Bronchial epithelial cell (primary cell): ENCODE measurements at regions not wholly inside any gene's neighbourhood (a gene's known extent, or its start where the extent isn't known, plus 50 kb on each side); places are given as distances from the start of the nearest gene placed in this dataset.

Experiments used
- DNase-seq: peaks from one replicate; pipeline ENCODE4 v3.0.0-alpha.2; 2010; ENCODE audit warnings: low read depth
- FAIRE-seq: peaks from 2 replicates; lab custom pipeline; 2011; peaks lifted over from hg19 to GRCh38; lab: Jason Lieb, UNC
- H3K27me3 ChIP-seq: 2 replicates; pipeline ENCODE4 v1.5.1; 2011; ENCODE audit warnings: low read length; ENCODE audit not compliant: control insufficient read depth, insufficient read depth
- H3K36me3 ChIP-seq: 2 replicates; pipeline ENCODE4 v1.5.1; 2011; ENCODE audit warnings: low read length; ENCODE audit not compliant: control insufficient read depth, insufficient read depth
- H3K4me3 ChIP-seq: 2 replicates; pipeline ENCODE4 v1.5.1; 2011; ENCODE audit warnings: mild to moderate bottlenecking, low read depth, low read length, control low read depth
- TF ChIP-seq, protein P1 (sequence below): IDR thresholded peaks from 2 replicates; pipeline ENCODE4 v1.5.1; 2011; ENCODE audit warnings: mild to moderate bottlenecking, moderate library complexity, low read length, control low read depth, inconsistent platforms; ENCODE audit not compliant: insufficient read depth, severe bottlenecking

DNA sequence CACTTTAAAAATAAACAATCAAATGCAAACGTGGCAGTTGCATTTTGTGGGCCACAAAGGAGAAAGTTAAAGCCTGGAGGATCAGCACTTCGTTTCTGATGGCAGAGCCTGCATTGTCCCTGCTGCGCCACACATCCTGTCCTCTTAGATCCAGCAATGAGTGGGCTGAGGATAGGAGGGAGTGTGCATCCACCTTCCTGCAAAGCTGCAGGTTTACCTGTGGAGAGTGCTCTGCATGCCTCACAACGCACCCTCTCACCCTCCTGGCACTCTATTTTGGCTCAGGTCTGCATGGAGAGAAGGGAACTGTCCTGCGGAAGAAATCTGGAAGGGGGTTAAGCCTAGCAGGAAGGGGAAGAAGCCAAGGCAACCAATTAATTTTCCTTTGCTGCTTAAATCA, 212.2 kb upstream of the SLC24A2 start:
- DNase-seq: no peak
- no peak for FAIRE-seq
- H3K36me3 ChIP-seq: no peaks in the 10 kb centered on the region
- TF ChIP-seq, protein P1, sequence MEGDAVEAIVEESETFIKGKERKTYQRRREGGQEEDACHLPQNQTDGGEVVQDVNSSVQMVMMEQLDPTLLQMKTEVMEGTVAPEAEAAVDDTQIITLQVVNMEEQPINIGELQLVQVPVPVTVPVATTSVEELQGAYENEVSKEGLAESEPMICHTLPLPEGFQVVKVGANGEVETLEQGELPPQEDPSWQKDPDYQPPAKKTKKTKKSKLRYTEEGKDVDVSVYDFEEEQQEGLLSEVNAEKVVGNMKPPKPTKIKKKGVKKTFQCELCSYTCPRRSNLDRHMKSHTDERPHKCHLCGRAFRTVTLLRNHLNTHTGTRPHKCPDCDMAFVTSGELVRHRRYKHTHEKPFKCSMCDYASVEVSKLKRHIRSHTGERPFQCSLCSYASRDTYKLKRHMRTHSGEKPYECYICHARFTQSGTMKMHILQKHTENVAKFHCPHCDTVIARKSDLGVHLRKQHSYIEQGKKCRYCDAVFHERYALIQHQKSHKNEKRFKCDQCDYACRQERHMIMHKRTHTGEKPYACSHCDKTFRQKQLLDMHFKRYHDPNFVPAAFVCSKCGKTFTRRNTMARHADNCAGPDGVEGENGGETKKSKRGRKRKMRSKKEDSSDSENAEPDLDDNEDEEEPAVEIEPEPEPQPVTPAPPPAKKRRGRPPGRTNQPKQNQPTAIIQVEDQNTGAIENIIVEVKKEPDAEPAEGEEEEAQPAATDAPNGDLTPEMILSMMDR: no peak
- H3K4me3 ChIP-seq: no peak overlapping the region
- H3K27me3 ChIP-seq: no peaks in the 10 kb centered on the region

DNA sequence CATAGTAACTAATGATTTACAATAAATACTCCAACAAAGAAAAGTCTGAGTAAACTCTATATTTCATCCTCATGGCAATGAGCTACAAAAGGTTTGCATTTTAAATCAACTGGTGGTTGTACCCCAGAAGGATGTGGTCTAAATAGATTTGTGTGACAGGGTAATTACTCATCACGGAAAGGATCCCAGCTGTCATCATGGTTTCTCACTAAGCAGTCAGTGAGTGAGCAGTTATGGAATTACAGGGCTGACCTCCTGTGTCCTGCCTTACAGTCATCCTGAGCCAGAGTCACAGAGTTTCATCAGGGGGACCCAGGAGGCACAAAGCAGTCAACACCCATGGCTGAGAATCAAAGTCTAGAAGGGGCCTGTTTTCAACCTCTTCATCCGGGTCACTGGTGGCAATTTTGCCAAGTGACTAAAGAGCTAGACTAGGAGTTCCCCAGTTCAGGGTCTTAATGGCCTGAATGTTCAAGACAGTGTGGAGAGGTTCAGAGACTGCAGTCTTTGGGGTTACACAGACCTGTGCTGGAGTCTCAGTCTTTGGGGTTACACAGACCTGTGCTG, 210.7 kb upstream of the SLC24A2 start:
- Histone ChIP-seq H3K36me3 (no peaks in the 10 kb centered on the region), H3K27me3 (no peaks in the 10 kb centered on the region), H3K4me3 (no peak overlapping the region)
- DNase-seq: peak; percentile 98
- FAIRE-seq: no peak
- TF ChIP-seq, protein P1: no peak

DNA sequence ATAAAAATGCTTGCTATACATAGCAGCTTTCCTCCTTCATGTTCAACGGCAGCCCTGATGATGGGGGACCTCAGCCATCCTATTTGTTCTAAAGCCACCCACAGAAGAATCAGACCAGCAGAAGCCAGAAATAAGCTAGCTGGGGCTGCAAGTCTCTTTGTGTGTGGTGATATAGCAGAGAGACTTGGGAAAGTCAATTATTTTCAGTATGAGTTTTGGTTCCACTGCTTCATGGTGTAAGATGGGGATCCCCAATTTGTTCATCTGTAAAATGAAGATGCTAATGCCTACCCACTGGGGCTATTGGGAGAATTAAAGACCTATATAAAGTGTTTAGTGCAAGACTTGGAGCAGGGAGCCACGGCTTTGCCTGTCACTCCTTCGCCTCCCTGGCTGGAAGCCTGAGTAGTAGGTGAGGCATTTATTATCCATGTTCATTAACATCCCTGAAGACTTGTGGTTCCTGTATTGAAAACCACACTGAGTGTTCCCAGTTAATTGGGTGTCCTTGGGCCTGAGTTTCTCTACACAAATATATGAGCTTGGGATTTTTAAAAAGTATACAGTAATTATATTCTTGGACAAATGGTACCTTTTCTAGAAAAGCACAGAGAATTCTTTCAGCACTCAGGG, 210.1 kb upstream of the SLC24A2 start:
- no peaks in the 10 kb centered on the region for H3K36me3 ChIP-seq
- TF ChIP-seq, protein P1: no peak
- DNase-seq (peak; percentile 46), FAIRE-seq (no peak)
- H3K4me3 ChIP-seq: no peak overlapping the region
- H3K27me3 ChIP-seq: no peaks in the 10 kb centered on the region

DNA sequence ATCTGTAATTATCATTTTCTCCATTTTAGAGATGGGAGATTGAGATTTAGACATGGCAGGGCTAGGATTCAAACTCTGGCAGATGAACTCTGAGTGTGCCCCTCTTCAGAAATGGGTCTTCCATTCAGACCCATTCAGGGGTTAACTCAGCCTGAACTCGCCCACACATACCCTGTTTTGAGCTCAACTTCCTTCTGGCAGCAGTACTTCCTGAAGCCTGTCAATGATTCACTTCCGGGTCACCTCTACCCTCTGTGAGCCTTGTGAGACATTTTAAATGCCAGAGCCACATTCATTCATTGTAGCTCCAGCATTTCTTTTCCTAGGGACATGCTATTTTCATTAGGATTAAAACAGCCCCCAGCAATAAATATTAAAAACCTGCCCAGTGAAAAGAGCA, 209.3 kb upstream of the SLC24A2 start:
- DNase-seq (peak; percentile 50), FAIRE-seq (no peak)
- Histone ChIP-seq H3K27me3 (no peaks in the 10 kb centered on the region), H3K36me3 (no peaks in the 10 kb centered on the region), H3K4me3 (no peak overlapping the region)
- TF ChIP-seq, protein P1: no peak

DNA sequence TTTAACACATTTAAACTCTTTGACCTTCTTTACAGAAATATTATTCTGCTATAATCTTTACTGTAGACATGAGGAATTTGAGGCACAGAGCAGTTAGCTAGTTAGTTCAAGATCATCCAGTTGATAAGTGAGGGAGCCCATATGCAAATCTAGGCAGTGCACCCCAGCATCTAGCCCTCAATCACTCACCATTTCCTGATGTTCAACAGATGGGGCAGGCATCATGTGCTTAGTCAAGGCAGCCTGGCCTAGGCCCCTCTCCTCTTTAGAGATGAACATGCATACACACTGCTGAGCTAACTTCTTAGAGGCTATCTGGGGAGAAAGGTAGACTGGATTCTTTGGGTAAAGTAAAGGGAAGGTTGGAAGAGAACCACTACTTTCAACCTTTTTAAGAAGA, 206.8 kb upstream of the SLC24A2 start:
- Histone ChIP-seq H3K27me3 (no peaks in the 10 kb centered on the region), H3K4me3 (no peak overlapping the region), H3K36me3 (no peaks in the 10 kb centered on the region)
- DNase-seq: no peak
- FAIRE-seq: no peak
- TF ChIP-seq, protein P1: no peak

DNA sequence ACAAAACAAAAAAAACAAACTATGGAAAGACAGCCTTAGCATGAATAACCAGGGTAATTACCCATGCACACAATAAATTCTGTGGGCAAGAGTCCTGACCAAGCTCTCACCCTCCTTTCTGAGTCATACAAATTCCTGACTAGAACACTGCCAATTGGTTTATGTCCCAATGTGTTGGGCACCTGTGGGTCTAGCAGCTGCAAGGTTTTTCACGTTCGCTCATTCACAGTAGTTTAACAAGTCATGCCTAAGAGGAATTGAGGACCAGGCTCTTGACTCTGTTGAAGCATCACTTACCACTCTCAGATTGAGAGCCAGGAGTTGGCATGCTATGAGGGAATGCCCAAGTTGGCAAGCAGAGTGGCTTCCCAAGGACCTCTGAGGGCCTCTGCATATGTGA, 205.5 kb upstream of the SLC24A2 start:
- Histone ChIP-seq H3K4me3 (no peak overlapping the region), H3K27me3 (no peaks in the 10 kb centered on the region), H3K36me3 (no peaks in the 10 kb centered on the region)
- FAIRE-seq: peak; percentile 47
- peak; percentile 74 for DNase-seq
- TF ChIP-seq, protein P1: no peak
